ENCODE measurements at regions not wholly inside any gene's neighbourhood (a gene's known extent, or its start where the extent isn't known, plus 50 kb on each side); places are given as distances from the start of the nearest gene placed in this dataset.

- no peak for DNase-seq (ENCODE audit: extremely low read depth, insufficient read length)
- TF ChIP-seq CTCF (IDR thresholded peaks at IDR 0.05; ENCODE audit: insufficient read depth, low read length, poor library complexity, severe bottlenecking) = no peak
- Histone ChIP-seq H3K36me3 (ENCODE audit: control insufficient read depth, insufficient read depth, low read length) (no peaks in the 10 kb centered on the region), H3K27me3 (replicated peaks; ENCODE audit: control insufficient read depth, insufficient read depth, low read length) (no peaks in the 10 kb centered on the region; the same call in 1 of the 2 replicates), H3K4me3 (replicated peaks; ENCODE audit: low read depth, low read length) (no peak overlapping the region)
Observed at GRCh38 chr6:165890404-165890735, 227.3 kb upstream of the PDE10A start.

- Histone ChIP-seq H3K4me3 (replicated peaks; ENCODE audit: low read depth, low read length) (no peak overlapping the region), H3K36me3 (ENCODE audit: control insufficient read depth, insufficient read depth, low read length) (no peaks in the 10 kb centered on the region), H3K27me3 (replicated peaks; ENCODE audit: control insufficient read depth, insufficient read depth, low read length) (no peaks in the 10 kb centered on the region; the same call in 1 of the 2 replicates)
- no peak for DNase-seq (ENCODE audit: extremely low read depth, insufficient read length)
- peak; percentile 64 for TF ChIP-seq CTCF (IDR thresholded peaks at IDR 0.05; ENCODE audit: insufficient read depth, low read length, poor library complexity, severe bottlenecking)
Observed at GRCh38 chr6:165889636-165890403, 226.8 kb upstream of the PDE10A start.

GRCh38 chr6:165886169-165886568 is 223.1 kb upstream of the PDE10A start:
- DNase-seq (ENCODE audit: extremely low read depth, insufficient read length) = no peak
- no peak overlapping the region for H3K4me3 ChIP-seq (replicated peaks; ENCODE audit: low read depth, low read length)
- H3K36me3 ChIP-seq (ENCODE audit: control insufficient read depth, insufficient read depth, low read length) = no peaks in the 10 kb centered on the region
- H3K27me3 ChIP-seq (replicated peaks; ENCODE audit: control insufficient read depth, insufficient read depth, low read length) = no peaks in the 10 kb centered on the region; the same call in 1 of the 2 replicates
- TF ChIP-seq CTCF (IDR thresholded peaks at IDR 0.05; ENCODE audit: insufficient read depth, low read length, poor library complexity, severe bottlenecking) = no peak

- H3K36me3 ChIP-seq (ENCODE audit: control insufficient read depth, insufficient read depth, low read length) = no peaks in the 10 kb centered on the region
- TF ChIP-seq CTCF (IDR thresholded peaks at IDR 0.05; ENCODE audit: insufficient read depth, low read length, poor library complexity, severe bottlenecking) = peak; percentile 90
- no peaks in the 10 kb centered on the region for H3K27me3 ChIP-seq (replicated peaks; ENCODE audit: control insufficient read depth, insufficient read depth, low read length)
- H3K4me3 ChIP-seq (replicated peaks; ENCODE audit: low read depth, low read length) = no peak overlapping the region
- DNase-seq (ENCODE audit: extremely low read depth, insufficient read length) = peak; percentile 65
Observed at GRCh38 chr6:165884813-165885765, 222.0 kb upstream of the PDE10A start.

GRCh38 chr6:165883851-165884640 is 221.0 kb upstream of the PDE10A start:
- no peak for DNase-seq (ENCODE audit: extremely low read depth, insufficient read length)
- Histone ChIP-seq H3K27me3 (replicated peaks; ENCODE audit: control insufficient read depth, insufficient read depth, low read length) (no peaks in the 10 kb centered on the region), H3K4me3 (replicated peaks; ENCODE audit: low read depth, low read length) (no peak overlapping the region), H3K36me3 (ENCODE audit: control insufficient read depth, insufficient read depth, low read length) (no peaks in the 10 kb centered on the region)
- TF ChIP-seq CTCF (IDR thresholded peaks at IDR 0.05; ENCODE audit: insufficient read depth, low read length, poor library complexity, severe bottlenecking) = no peak
